DMS153 treated with DMSO at 0.1 percent for 48 hours (cell line): ENCODE measurements at regions not wholly inside any gene's neighbourhood (a gene's known extent, or its start where the extent isn't known, plus 50 kb on each side); places are given as distances from the start of the nearest gene placed in this dataset.
"Not testable (repeated sequence)": the region's sequence is repeated elsewhere in the genome, so short reads cannot be mapped to it uniquely, and the experiment has no call there.

Experiments used
- DNase-seq: peaks from one replicate; lab custom pipeline; 2025; ENCODE audit not compliant: unreplicated experiment; lab: John Stamatoyannopoulos, UW

GRCh38 chr2:114018464-114018863, 128.6 kb downstream of the ACTR3 start:
- DNase-seq = not testable (repeated sequence)

DNA sequence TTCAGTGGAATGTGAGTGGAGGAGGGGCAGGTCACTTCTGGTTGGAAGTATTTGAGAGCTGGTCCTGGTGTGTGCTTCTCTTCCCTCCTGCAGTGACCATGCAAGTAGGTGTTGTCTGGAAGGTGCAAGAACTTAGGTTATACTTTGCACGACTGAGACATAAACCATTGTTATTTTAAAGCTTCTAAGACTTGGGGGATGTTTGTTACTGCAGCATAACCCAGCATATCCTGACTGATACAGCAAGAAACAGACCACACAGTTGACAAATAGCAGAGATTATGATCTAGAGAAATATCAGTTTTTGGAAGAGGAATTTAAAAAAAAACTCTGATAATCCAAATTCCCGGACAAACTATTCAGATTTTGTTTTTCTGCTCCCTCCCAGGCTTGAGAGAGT, 130.8 kb downstream of the ACTR3 start:
- DNase-seq = no peak

DNA sequence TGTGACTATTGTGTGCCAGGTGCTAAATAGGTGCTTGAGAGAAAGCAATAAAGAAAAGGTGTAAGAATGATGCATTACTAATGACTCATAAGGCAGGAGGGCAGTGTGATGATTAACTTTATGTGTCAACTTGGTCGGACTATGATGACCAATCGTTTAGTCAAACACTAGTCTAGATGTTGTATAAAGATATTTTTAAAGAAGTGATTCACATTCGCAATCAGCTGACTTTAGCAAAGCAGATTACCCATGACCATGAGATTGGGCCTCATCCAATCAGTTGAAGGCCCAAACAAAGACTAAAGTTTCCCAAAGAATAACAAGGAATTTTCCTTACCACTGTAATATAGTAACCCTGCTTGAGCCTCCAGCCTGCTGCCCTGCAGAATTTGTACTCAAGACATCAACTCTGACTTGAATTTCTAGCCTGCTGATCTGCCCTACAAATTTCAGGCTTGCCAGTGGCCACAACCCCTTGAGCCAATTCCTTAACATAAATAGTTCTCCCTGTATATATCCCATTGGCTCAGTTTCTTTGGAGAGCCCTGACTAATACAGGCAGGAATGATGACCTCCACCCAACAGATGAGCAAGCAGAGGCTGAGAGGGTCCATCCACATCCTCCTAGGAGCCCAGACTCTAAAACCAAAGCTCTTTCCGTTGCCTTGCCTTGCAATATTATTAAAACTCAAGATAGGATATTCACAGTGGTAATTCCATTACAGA, 132.6 kb downstream of the ACTR3 start:
- no peak for DNase-seq

- no peak for DNase-seq
These were observed 134.4 kb downstream of the ACTR3 start for GRCh38 chr2:114024326-114024725.

DNA sequence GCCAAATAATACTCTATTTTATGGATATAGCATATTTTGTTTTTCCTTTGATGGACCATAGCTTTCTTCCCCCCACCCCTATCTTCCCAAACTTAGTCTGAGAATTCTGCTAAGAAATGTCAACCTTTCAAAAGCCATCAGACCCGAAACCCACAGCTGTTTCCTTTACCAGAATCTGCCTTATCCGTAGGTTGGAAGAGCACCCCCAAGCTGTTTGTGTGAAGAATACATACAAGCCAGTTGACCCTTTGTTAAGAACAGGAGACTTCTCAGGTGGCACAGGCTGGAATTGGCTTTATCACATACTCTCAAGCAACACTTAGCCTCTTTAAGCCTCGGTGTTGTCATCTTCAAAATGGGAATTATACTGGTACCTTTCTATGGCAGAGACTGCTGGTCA, 135.1 kb downstream of the ACTR3 start:
- no peak for DNase-seq

DNA sequence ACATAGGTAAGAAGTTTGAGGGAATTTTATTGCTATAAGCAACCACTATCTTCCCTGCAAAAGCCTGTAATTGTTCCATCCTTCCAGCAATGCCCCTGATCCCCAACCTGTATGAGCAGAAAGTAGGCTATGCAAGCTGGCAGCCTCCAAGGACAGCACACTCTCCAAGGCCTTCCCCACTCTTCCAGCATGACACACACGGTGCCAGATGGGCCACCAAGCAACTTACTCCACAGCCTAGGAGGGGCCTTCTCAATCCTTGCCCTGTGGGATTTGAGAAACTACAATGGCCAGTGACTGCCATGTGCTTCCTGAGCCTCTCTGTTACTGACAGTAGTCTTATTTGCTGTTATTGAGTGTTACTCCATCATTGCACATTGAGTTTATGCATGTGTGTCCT, 137.5 kb downstream of the ACTR3 start:
- DNase-seq = no peak

- DNase-seq = no peak
These were observed 142.0 kb downstream of the ACTR3 start for GRCh38 chr2:114031605-114032505.

- no peak for DNase-seq
These were observed 142.8 kb downstream of the ACTR3 start for GRCh38 chr2:114032705-114033104.

- no peak for DNase-seq
These were observed 144.9 kb downstream of the ACTR3 start for GRCh38 chr2:114034742-114035141.

GRCh38 chr2:114038710-114039109, 148.8 kb downstream of the ACTR3 start:
- DNase-seq = no peak

GRCh38 chr2:114039677-114040076, 149.8 kb downstream of the ACTR3 start:
- DNase-seq = no peak

- DNase-seq = no peak
These were observed 150.9 kb downstream of the ACTR3 start for GRCh38 chr2:114040826-114041225.

- DNase-seq = no peak
These were observed 155.1 kb downstream of the ACTR3 start for GRCh38 chr2:114044985-114045384.

DNA sequence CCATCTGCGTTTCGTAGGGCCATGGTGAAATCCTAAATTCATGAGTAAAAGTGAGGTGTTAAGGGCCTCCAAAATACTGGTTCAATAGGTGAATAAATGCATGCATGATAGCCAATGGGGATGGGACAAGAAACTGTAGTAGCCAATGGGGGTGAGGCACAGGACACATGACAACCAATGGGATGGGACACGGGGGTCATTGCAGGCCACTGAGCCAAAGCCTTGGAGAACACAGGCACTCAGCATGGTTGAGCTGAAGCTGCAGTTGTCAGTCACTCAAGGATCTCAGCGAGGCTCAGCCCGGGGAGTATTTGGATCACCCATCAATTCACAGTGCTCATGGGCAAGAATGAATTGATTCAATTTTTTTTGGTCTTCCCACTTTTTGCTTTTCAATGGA, 156.5 kb downstream of the ACTR3 start:
- DNase-seq = no peak

DNA sequence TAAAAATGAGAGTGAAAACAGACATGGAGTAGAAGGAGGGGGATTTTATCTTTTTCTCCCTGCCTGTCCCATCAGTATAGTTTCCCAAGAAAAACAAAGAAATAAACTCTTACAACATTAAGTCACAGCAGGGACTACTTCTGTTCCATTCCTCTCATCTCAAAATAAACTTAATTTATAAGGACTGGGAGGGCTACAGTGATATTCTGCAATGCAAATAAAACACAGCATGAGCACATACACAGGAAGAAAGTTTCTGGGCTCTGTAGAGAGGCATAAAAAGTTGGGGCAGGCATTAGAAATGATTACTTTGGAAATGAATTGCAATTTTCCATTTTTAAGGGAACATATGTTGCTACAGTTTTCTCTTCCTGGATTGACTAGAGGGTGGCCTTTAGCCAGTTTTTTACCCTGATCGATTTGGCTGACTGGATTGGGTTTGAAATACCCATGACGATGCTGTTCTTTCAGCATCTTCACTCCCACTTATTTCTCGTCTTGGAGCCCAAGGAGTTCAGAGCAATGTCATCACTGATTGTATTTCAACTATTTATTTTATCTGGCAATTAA, 157.1 kb downstream of the ACTR3 start:
- no peak for DNase-seq

GRCh38 chr2:114049280-114049679, 159.4 kb downstream of the ACTR3 start:
- no peak for DNase-seq

- DNase-seq = no peak
These were observed 159.9 kb downstream of the ACTR3 start for GRCh38 chr2:114049826-114050225.

DNA sequence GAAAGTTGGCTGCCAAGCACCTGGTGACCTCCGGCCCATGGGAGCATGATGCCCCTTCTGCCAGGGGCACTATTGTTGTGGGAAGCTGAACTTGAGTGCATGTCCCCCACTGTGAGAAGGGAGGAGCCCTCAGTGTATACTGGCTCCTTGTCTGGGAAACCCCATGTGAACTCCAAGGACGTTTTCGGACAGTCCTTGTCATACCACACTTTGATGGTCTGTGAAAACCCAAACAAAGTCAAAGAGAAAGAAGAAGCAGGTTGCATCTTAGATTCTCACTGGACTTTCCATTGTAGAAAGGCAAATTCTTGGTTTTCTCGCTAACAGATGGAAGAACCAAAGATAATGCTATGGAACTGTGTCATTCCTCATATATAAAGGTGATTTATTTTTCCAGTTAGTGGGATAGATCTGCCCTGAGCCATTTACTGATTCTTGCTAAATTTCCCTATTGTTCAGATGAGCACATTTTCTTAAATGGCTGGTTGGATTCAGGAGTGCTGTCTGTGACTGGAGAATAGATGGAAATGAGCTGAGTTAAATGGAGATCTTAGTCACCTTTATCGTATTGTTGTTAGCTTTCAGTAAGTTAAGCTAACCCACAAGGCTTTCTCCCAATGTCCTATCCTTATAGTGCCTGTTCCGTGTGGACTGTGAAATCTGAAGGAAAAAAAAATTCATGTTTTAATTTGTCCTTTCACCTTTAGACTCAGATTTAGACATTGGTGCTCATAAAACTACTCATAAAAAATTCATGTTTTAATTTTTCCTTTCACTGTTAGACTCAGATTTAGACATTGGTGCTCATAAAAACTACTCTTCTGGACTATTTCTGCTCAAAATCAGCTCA, 166.6 kb downstream of the ACTR3 start:
- no peak for DNase-seq

GRCh38 chr2:114057638-114058037, 167.7 kb downstream of the ACTR3 start:
- DNase-seq = no peak

DNA sequence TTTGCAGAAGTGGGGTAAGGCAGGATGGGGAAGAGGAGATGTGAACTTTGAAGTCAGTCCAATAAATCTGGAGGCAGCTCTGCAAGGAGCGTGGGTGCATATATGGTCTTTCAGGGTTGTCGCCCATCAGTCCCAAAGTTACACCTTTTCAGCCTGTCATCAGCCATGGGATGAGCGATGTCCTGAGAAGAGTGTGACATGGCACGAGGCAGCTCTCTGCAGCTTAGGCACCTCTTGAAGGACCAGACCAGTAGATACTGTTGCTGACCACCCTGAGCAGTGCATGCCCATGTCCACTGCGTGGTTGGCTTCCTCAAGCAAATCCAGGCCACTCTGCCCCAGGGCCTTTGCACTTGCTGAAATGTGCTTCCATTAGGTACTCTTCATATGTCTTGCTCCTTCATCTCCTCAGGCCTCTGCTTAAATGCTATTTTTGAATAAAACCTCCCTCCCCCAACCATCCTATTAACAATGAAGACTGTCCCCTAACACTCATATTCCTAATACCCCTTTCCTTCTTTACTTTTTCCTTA, 171.7 kb downstream of the ACTR3 start:
- DNase-seq = no peak

DNA sequence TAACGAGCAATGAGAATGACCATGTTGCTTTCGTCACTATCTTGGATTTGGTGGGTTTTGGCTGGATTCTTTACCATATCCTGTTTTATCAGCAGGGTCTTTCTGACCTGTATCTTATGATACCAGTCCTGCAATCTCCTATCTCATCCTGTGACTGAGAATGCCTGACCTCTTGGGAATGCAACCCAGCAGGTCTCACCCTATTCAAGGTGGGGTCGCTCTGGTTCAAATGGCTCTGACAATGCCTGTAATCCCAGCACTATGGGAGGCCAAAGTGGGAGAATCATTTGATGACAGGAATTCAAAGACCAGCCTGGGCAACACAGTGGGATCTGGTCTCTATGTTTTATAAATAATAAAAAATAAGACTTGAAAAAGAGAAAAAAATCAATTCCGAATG, 173.5 kb downstream of the ACTR3 start:
- no peak for DNase-seq
